PC-9 (cell line): ENCODE measurements at regions not wholly inside any gene's neighbourhood (a gene's known extent, or its start where the extent isn't known, plus 50 kb on each side); places are given as distances from the start of the nearest gene placed in this dataset.

Experiments used
- BruUV-seq: library from RNA; stranded (reverse); fragments of 400-500 nt; replicated peaks from 2 replicates; lab custom pipeline; 2021; lab: Mats Ljungman, UMichigan
- CTCF ChIA-PET: fragments of 300-600 bp; sonication (Branson Sonifier 250); formaldehyde crosslinking; loops from one replicate; lab custom pipeline; 2022; ENCODE audit warnings: antibody characterized with exemption; lab: Charles Lee
- POLR2A ChIA-PET: fragments of 300-600 bp; sonication (Branson Sonifier 250); formaldehyde crosslinking; loops from one replicate; lab custom pipeline; 2022; ENCODE audit warnings: antibody characterized with exemption; ENCODE audit not compliant: unreplicated experiment; lab: Charles Lee
- DNase-seq, 2 experiments: peaks; one replicate each; pipeline versions ENCODE4 v3.0.0 to v3.0.0-alpha.2; 2015 to 2022; ENCODE audit warnings: mixed read lengths in 1 of 2
- H2AFZ ChIP-seq: fragments of 200-600 bp; sonication (generic); 2 replicates; pipeline ENCODE4 v1.8.1; 2017; ENCODE audit warnings: antibody characterized with exemption
- H3F3A ChIP-seq: fragments of 200-600 bp; sonication (generic); 2 replicates; pipeline ENCODE4 v1.8.1; 2017; ENCODE audit warnings: antibody characterized with exemption, mild to moderate bottlenecking, low read depth; ENCODE audit not compliant: insufficient read depth
- H3K27ac ChIP-seq: fragments of 200-600 bp; sonication (generic); 2 replicates; pipeline ENCODE4 v1.6.1; 2016; ENCODE audit warnings: mixed run types
- H3K27me3 ChIP-seq: fragments of 200-600 bp; sonication (generic); 2 replicates; pipeline ENCODE4 v1.6.1; 2016; ENCODE audit warnings: low read depth, mixed run types; ENCODE audit not compliant: insufficient read depth
- H3K36me3 ChIP-seq: fragments of 200-600 bp; sonication (generic); 2 replicates; pipeline ENCODE4 v1.6.1; 2016; ENCODE audit warnings: low read depth, mixed run types
- H3K4me1 ChIP-seq: fragments of 200-600 bp; sonication (generic); replicated peaks from 2 replicates; pipeline ENCODE4 v1.6.1; 2016; ENCODE audit warnings: mixed run types; ENCODE audit not compliant: insufficient read depth
- H3K4me2 ChIP-seq: fragments of 200-600 bp; sonication (generic); 2 replicates; pipeline ENCODE4 v1.6.1; 2017; ENCODE audit warnings: mixed run types
- H3K4me3 ChIP-seq: fragments of 200-600 bp; sonication (generic); 2 replicates; pipeline ENCODE4 v1.6.1; 2016; ENCODE audit warnings: mixed run types
- H3K79me2 ChIP-seq: fragments of 200-600 bp; sonication (generic); 2 replicates; pipeline ENCODE4 v1.6.1; 2017; ENCODE audit warnings: low read depth, mixed run types
- H3K9me2 ChIP-seq: fragments of 200-600 bp; sonication (generic); 2 replicates; pipeline ENCODE4 v1.8.1; 2017; ENCODE audit warnings: mild to moderate bottlenecking; ENCODE audit not compliant: insufficient read depth
- H3K9me3 ChIP-seq: fragments of 200-600 bp; sonication (generic); 2 replicates; pipeline ENCODE4 v1.8.1; 2016; ENCODE audit warnings: low read depth; ENCODE audit not compliant: insufficient read depth
- H4K20me1 ChIP-seq: fragments of 200-600 bp; sonication (generic); 2 replicates; pipeline ENCODE4 v1.8.1; 2017; ENCODE audit not compliant: insufficient read depth
- CTCF ChIP-seq: fragments of 200-600 bp; sonication (generic); conservative IDR thresholded peaks from 2 replicates; pipeline ENCODE4 v1.6.1; 2017; ENCODE audit warnings: mixed run types, antibody characterized with exemption, mild to moderate bottlenecking, moderate library complexity
- EZH2 ChIP-seq: fragments of 200-600 bp; sonication (generic); IDR thresholded peaks from 2 replicates; pipeline ENCODE4 v1.8.0; 2017; ENCODE audit warnings: antibody characterized with exemption, low read depth
- intact Hi-C: fragments of 100-400 bp; cut with micrococcal nuclease; formaldehyde crosslinking; loops from one replicate; pipeline ENCODE4 v1.10.0; 2022; ENCODE audit not compliant: unreplicated experiment

GRCh38 chr20:6489361-6490171 lies 277.9 kb upstream of the BMP2 start:
- no peaks in the 10 kb centered on the region for H3F3A ChIP-seq
- no peaks in the 10 kb centered on the region for H3K9me2 ChIP-seq
- no peak overlapping the region for H3K27ac ChIP-seq
- no peak overlapping the region; the same call in 1 of the 2 replicates for H3K4me2 ChIP-seq
- peaks cover 13% of the 10 kb centered on the region; the same call in 1 of the 2 replicates for H3K27me3 ChIP-seq
- H4K20me1 ChIP-seq: no peaks in the 10 kb centered on the region
- no peak overlapping the region for H3K4me3 ChIP-seq
- no peak for TF ChIP-seq CTCF
- TF ChIP-seq EZH2: no peak
- CTCF ChIA-PET: no interaction called here
- H3K79me2 ChIP-seq: no peaks in the 10 kb centered on the region
- H2AFZ ChIP-seq: no peak overlapping the region
- intact Hi-C loops: no loop called here
- H3K9me3 ChIP-seq: no peaks in the 10 kb centered on the region
- no TSS peak for BruUV-seq
- DNase-seq: peak in 1 of 2 experiments; percentile 48
- H3K4me1 ChIP-seq: no peaks in the 10 kb centered on the region
- POLR2A ChIA-PET: no interaction called here
- H3K36me3 ChIP-seq: no peaks in the 10 kb centered on the region

- H2AFZ ChIP-seq: no peak overlapping the region
- BruUV-seq: no TSS peak
- DNase-seq: no peak
- H3K27me3 ChIP-seq: peaks cover 13% of the 10 kb centered on the region; the same call in 1 of the 2 replicates
- no peak overlapping the region for H3K4me2 ChIP-seq
- no peaks in the 10 kb centered on the region for H4K20me1 ChIP-seq
- TF ChIP-seq EZH2 (no peak), CTCF (no peak)
- H3K79me2 ChIP-seq: no peaks in the 10 kb centered on the region
- no peak overlapping the region for H3K4me3 ChIP-seq
- H3K4me1 ChIP-seq: no peaks in the 10 kb centered on the region
- intact Hi-C loops: no loop called here
- H3K36me3 ChIP-seq: no peaks in the 10 kb centered on the region
- CTCF ChIA-PET: no interaction called here
- H3K9me2 ChIP-seq: no peaks in the 10 kb centered on the region
- POLR2A ChIA-PET: no interaction called here
- H3F3A ChIP-seq: no peaks in the 10 kb centered on the region
- no peak overlapping the region for H3K27ac ChIP-seq
- H3K9me3 ChIP-seq: no peaks in the 10 kb centered on the region
Measured at GRCh38 chr20:6485351-6485750, 282.1 kb upstream of the BMP2 start.

- H3K36me3 ChIP-seq: no peaks in the 10 kb centered on the region
- H3K27ac ChIP-seq: no peak overlapping the region
- no peaks in the 10 kb centered on the region for H4K20me1 ChIP-seq
- TF ChIP-seq EZH2 (no peak), CTCF (no peak)
- no peaks in the 10 kb centered on the region for H3K79me2 ChIP-seq
- ChIA-PET CTCF (no interaction called here), POLR2A (no interaction called here)
- no peak overlapping the region for H2AFZ ChIP-seq
- H3K9me2 ChIP-seq: no peaks in the 10 kb centered on the region
- peaks cover 6% of the 10 kb centered on the region; the same call in 1 of the 2 replicates for H3K27me3 ChIP-seq
- no peaks in the 10 kb centered on the region for H3F3A ChIP-seq
- H3K4me3 ChIP-seq: no peak overlapping the region
- H3K4me1 ChIP-seq: no peaks in the 10 kb centered on the region
- no peaks in the 10 kb centered on the region for H3K9me3 ChIP-seq
- no peak overlapping the region for H3K4me2 ChIP-seq
- BruUV-seq: no TSS peak
- no peak for DNase-seq
- intact Hi-C loops: no loop called here
Measured at GRCh38 chr20:6483727-6484126, 283.8 kb upstream of the BMP2 start.
